RWPE2 (cell line): ENCODE measurements at regions not wholly inside any gene's neighbourhood (a gene's known extent, or its start where the extent isn't known, plus 50 kb on each side); places are given as distances from the start of the nearest gene placed in this dataset.

Experiments
- ATAC-seq: fragments of 200-7000 bp; cut with Tn5 transposase; 3 replicates; pipeline ENCODE4 v1.9.1; 2021; ENCODE audit warnings: low read depth
- DNase-seq: peaks from one replicate; pipeline ENCODE4 v3.0.0-alpha.2; 2020; ENCODE audit warnings: low spot score
- H3K27ac ChIP-seq: fragments of 450-650 bp; 2 replicates; pipeline ENCODE4 v1.5.1; 2017; ENCODE audit warnings: mild to moderate bottlenecking; ENCODE audit not compliant: poor library complexity, severe bottlenecking
- H3K27me3 ChIP-seq: fragments of 250-450 bp; sonication (Bioruptor Pico); 2 replicates; pipeline ENCODE4 v1.5.1; 2021; ENCODE audit warnings: mild to moderate bottlenecking, moderate library complexity; ENCODE audit not compliant: insufficient read depth, poor library complexity, severe bottlenecking
- H3K36me3 ChIP-seq: fragments of 250-450 bp; sonication (Bioruptor Pico); 2 replicates; pipeline ENCODE4 v1.5.1; 2020; ENCODE audit warnings: low read depth, mild to moderate bottlenecking, moderate library complexity
- H3K4me1 ChIP-seq: fragments of 250-450 bp; sonication (Bioruptor Pico); 2 replicates; pipeline ENCODE4 v1.5.1; 2021; ENCODE audit warnings: mild to moderate bottlenecking, moderate library complexity; ENCODE audit not compliant: insufficient read depth, poor library complexity, severe bottlenecking
- H3K4me3 ChIP-seq: fragments of 250-450 bp; sonication (Bioruptor Pico); 2 replicates; pipeline ENCODE4 v1.5.1; 2021; ENCODE audit warnings: mild to moderate bottlenecking, moderate library complexity; ENCODE audit not compliant: severe bottlenecking
- H3K9me3 ChIP-seq: fragments of 250-450 bp; sonication (Bioruptor Pico); 2 replicates; pipeline ENCODE4 v1.5.1; 2021; ENCODE audit warnings: mild to moderate bottlenecking, moderate library complexity; ENCODE audit not compliant: severe bottlenecking
- CTCF ChIP-seq: fragments of 450-650 bp; IDR thresholded peaks from one replicate; pipeline ENCODE4 v1.5.1; 2017; ENCODE audit warnings: mild to moderate bottlenecking, moderate library complexity; ENCODE audit not compliant: poor library complexity, severe bottlenecking

GRCh38 chr1:29584362-29584761, 348.0 kb downstream of the PTPRU start:
- Histone ChIP-seq H3K4me3 (no peak overlapping the region), H3K27ac (peak overlapping the region; percentile 24), H3K36me3 (no peaks in the 10 kb centered on the region), H3K27me3 (no peaks in the 10 kb centered on the region), H3K9me3 (peaks cover 4% of the 10 kb centered on the region), H3K4me1 (peaks cover 36% of the 10 kb centered on the region)
- ATAC-seq (no peak), DNase-seq (no peak)
- no peak for TF ChIP-seq CTCF

GRCh38 chr1:29583727-29584126, 347.4 kb downstream of the PTPRU start:
- Histone ChIP-seq H3K4me1 (peaks cover 36% of the 10 kb centered on the region), H3K9me3 (peaks cover 4% of the 10 kb centered on the region), H3K27me3 (no peaks in the 10 kb centered on the region), H3K4me3 (no peak overlapping the region), H3K27ac (peak overlapping the region; percentile 24), H3K36me3 (no peaks in the 10 kb centered on the region)
- TF ChIP-seq CTCF = no peak
- ATAC-seq = peak; percentile 84
- DNase-seq = peak; percentile 80

DNA sequence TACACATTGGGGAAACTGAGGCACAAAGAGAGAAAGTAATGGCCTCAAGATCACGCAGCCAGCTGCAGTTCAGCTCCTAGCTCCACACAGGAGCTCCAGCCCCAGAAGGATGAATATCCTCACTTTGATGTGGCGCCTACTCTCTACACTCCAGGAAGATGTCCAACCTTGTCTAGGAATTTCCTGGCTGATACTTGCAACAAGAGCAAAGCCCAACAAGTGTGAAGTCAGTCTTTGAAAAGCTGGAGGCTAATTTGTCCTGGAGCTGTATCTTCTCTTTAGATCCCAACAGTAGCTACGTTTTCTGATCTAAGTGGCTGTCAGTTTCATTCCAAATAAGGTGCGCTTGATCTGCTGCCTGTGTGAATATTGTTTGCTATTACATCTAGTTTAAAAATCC, 344.9 kb downstream of the PTPRU start:
- DNase-seq (no peak), ATAC-seq (no peak)
- no peaks in the 10 kb centered on the region for H3K9me3 ChIP-seq
- TF ChIP-seq CTCF = no peak
- peaks cover 27% of the 10 kb centered on the region for H3K4me1 ChIP-seq
- H3K27me3 ChIP-seq = no peaks in the 10 kb centered on the region
- H3K27ac ChIP-seq = no peak overlapping the region
- H3K36me3 ChIP-seq = no peaks in the 10 kb centered on the region
- no peak overlapping the region for H3K4me3 ChIP-seq

- no peaks in the 10 kb centered on the region for H3K27me3 ChIP-seq
- TF ChIP-seq CTCF = no peak
These were observed 343.6 kb downstream of the PTPRU start for GRCh38 chr1:29579821-29580425.

DNA sequence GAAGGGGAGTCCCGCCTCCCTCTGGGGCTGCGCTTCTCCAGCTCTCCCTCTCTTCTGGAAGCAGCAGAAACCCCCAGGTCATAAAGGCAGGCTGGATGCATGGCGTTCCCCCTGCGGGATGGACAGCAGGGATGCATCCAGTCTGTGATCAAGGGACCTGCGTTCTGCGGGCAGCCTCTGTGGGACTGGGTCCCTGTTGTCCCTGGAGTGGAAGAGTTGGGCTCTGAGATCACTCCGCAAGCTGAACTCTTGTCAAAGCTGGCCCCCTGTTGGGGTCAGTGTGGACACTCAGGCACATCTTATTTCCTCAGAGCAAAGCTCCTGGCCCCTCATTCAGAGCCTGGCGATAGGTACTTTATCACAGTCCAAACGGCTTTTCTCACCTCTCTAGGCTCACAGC, 341.2 kb downstream of the PTPRU start:
- Histone ChIP-seq H3K27ac (no peak overlapping the region), H3K9me3 (no peaks in the 10 kb centered on the region), H3K27me3 (no peaks in the 10 kb centered on the region), H3K4me3 (no peak overlapping the region), H3K36me3 (no peaks in the 10 kb centered on the region), H3K4me1 (peaks cover 26% of the 10 kb centered on the region)
- ATAC-seq (no peak), DNase-seq (no peak)
- no peak for TF ChIP-seq CTCF

More at GRCh38 chr1:29579821-29580425, 343.6 kb downstream of the PTPRU start:
- peak; percentile 39; the same call in 2 of the 3 replicates for ATAC-seq
- Histone ChIP-seq H3K4me3 (no peak overlapping the region), H3K27ac (no peak overlapping the region), H3K9me3 (no peaks in the 10 kb centered on the region), H3K36me3 (no peaks in the 10 kb centered on the region), H3K4me1 (peaks cover 39% of the 10 kb centered on the region)
- DNase-seq = no peak
